Glomerular visceral epithelial cell (primary cell): ENCODE measurements at regions not wholly inside any gene's neighbourhood (a gene's known extent, or its start where the extent isn't known, plus 50 kb on each side); places are given as distances from the start of the nearest gene placed in this dataset.
"Not testable (repeated sequence)": the region's sequence is repeated elsewhere in the genome, so short reads cannot be mapped to it uniquely, and the experiment has no call there.

Experiments
- DNase-seq: peaks from one replicate; pipeline ENCODE4 v3.0.0-alpha.2; 2016; ENCODE audit errors: extremely low spot score

DNA sequence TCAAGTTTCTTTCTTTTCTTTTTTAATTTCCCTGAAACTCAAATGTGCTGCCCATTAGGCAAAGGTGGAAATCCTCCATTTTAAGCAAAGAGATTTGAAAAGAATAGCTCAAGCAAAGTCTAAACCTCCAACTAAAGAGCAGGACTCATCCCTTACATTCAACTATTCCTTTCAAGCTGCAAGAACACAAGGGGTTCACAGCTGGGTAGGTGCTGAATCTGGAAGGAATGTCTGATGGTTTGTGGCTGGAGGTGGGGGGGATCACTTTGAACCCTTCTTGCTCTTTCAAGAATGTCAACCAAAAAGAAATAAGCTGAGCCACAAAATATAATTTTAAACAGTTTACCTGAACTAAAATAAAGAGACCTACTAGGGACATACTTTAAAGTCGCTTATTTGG is 375.7 kb upstream of the CDH10 start:
- DNase-seq = no peak

DNA sequence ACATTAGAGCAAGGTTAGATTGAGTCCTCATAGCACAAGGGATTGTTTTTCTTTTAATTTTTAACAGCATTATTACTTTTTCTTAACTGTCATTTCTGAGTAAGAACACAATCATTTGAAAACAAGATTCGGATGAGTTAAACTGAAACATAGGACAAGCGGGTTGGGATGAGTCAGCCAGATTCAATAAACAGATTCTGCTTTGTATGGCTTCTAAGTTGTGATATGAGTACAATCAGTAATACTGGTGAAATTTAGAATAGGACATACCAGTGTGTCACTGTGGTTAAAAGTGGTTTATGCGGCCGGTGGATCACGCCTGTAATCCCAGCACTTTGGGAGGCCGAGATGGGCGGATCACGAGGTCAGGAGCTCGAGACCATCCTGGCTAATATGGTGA is 364.3 kb upstream of the CDH10 start:
- no peak for DNase-seq

DNA sequence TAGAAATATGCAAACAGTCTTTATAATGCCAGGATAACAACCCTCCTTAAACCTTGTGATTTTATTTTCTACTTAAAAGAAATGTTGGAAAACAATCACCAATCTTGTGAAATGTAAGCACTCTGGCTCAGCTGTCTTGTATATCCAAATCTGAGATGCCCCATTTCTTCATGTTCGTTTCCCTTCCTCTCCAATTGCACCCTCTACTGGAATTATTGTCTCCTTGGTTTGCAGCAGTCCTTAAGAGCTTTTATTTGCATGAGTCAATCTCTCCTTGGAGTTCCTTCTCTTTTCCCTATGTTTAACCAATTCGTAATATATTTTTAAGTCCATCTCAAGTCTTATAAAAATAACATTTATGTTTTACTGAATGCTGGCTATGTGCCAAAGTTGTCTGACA is 362.0 kb upstream of the CDH10 start:
- peak; percentile 25 for DNase-seq

DNA sequence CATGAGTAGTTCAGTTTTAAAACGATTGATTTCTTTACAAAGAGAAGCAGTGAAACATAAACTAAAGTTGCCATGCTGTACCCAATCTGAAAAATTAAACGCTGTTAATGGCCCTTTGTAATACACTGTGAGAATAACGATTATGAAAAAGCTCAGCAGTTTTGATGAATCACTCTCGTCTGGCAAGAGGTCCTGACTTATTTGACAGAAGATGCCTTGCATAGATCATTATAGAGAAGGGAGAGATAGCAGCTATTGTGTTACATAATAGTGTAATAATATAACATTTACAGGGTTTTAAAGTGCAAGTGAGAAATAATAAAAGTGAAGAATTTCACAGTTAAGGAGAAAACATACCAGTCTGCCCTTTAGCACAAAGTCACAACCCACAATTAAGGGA is 361.5 kb upstream of the CDH10 start:
- no peak for DNase-seq

DNA sequence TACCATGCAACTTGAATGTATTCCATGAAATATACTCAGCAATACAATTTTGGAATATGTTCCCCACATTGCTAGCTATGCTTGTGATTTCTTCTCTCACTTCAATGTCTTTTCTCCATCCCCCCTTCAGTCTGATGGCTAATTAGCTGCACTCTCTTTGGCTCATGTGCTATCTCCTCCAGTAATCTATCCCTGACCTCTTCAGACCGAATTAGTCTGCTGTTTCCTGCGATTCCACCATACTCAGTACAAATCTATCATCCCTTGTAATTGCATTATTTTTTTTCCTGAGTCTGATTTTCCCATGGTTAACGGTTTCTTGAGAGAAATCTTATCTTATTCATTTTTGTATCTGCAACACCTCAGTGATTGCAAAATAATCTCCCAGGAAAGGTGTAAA is 360.7 kb upstream of the CDH10 start:
- no peak for DNase-seq

DNA sequence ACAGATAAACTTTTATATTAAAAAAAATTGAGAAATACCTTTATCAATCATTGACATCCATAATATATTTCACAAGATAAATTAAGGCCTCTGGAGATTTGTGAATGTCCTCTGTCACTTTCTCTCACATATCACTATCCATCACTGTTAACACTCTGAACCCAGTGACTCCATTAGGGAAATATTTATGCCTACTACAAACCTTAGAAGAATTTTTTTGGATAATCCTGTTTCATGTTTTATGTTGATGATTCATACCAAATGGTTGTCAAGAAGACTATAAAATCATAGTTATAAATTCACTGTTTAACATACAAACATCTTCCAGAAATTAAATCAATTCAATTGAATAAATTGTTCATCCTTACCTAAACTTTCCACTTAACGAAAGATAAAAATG is 357.6 kb upstream of the CDH10 start:
- DNase-seq = no peak

DNA sequence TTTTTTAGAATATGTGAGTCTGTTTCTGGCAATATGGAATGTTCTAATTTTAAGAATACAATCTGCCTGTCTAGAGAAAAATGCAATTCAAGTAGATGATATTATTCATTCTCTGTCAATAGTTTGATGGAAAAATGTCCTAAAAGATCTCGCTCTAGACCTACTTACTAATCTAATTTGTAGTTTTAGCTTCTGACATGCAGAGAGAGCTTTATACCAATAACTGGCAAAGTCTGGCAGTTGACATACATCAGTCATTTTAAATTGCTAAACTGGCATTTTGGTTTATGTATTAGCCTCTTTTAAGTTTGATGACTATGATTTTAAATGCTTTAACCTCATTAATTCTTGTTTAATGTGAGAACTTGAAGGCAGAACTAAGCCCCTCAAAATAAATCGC is 355.0 kb upstream of the CDH10 start:
- DNase-seq = no peak

DNA sequence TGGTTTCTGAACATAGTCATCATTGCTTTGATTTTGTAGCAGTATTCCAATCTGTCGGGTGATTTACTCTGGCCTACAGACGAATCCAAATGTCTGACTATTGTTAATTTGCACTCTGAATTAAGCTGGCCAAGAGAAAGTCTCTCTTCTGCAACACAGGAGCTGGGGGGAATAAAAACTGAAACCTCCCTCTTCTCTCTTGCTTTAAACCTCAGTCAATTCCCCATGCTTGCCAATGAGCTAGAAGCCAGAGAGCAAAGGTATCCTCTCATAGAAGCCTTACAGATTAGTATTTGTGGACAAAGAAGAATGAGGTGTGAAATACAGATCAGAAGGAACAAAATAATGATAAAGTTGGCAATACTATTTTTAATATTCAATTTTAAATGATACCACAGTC is 353.9 kb upstream of the CDH10 start:
- DNase-seq = no peak

DNA sequence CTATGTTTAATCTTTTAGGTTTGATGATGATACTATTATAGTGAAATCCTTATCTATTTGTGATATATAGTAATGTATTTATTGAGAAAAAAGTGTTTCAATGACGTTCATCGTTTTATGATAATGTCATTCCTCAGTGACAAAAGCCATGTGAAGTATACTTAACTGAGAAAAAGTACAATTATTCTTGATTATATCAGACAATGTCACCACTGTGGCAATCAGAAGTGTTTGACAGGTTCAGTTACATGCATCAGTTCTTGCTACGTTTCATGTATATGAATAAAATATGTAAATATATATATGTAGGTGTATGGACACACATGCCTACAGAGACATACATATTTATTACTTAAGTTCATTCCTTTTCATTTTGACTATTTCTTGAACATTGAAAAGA is 341.5 kb upstream of the CDH10 start:
- DNase-seq = no peak

DNA sequence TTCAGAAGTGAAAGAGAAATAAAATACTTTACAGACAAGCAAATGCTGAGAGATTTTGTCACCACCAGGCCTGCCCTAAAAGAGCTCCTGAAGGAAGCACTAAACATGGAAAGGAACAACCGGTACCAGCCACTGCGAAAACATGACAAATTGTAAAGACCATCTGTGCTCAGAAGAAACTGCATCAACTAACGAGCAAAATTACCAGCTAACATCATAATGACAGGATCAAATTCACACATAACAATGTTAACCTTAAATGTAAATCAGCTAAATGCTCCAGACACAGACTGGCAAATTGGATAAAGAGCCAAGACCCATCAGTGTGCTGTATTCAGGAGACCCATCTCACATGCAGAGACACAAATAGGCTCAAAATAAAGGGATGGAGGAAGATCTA is 333.8 kb upstream of the CDH10 start:
- DNase-seq = not testable (repeated sequence)

DNA sequence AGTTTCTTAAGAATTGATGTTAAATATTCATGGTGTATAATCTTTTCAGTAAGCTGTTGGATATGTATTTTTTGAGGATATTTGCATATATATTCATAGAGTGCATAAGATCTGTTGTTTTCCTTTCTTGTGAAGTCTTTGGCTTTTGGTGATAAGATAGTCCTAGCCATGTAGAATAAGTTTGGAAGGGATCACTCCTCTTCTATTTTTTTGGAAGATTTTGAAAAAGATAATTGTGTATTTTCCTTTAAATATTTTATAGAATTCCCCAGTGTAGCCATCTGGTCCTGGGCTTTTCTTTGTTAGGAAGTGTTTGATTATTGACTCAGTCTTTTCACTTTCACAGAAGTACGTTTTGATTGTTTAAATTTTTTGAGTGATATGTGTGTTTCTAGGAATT is 318.8 kb upstream of the CDH10 start:
- no peak for DNase-seq

DNA sequence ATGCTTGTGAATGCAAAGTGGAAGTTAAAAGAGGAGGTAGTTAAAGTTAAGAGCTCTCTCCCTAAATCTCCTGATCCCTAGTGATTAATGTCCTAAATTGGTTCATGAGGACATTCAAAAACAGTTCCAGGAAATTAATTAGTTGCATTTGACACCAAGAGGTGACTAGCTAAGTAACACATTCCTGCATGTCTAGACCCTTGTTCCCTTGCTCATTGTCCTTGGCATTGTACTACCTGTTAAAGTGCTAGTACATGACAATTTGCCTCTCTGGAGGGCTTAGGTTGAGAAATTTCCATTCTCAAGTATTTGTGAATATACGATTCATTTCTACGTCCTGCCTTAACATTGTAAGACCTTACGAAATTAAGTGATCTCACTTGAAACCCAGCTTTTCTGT is 278.6 kb upstream of the CDH10 start:
- no peak for DNase-seq

DNA sequence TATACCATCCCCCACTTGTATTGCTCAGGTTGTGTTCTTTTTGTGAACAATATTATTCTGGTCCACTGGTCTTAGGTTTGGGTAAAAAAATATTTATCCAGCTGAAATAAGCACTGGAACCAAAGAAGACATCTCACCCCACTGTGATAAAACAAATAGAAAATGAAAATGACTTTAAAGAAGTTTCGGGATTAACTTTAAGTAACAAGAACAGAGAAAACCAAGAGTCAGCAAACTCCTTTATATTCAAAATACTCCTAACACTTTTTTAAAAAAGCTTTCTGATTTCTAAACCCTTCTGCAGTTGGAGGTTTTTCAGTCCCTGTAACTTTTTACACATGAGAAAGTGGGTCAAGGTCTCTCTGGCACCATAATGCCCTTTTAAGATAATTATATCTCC is 273.9 kb upstream of the CDH10 start:
- no peak for DNase-seq

DNA sequence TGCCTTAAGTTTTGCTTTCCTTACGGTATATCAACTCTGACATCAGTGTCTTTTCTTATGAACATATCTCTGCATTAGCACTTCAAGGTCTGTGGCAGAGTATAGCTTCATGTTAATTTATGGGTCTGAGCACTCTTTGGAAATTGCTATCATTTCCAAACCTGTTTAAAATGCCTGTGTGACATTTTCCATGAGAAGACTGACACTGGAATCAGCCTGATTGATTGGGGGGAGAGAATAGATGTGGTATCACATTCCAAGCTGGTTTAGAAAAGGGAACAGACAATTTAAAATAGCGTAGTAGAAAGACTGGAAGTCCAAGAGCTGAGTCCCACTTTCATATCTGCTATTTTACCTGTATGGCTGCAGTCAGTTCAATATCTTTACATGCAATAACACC is 272.1 kb upstream of the CDH10 start:
- no peak for DNase-seq

DNA sequence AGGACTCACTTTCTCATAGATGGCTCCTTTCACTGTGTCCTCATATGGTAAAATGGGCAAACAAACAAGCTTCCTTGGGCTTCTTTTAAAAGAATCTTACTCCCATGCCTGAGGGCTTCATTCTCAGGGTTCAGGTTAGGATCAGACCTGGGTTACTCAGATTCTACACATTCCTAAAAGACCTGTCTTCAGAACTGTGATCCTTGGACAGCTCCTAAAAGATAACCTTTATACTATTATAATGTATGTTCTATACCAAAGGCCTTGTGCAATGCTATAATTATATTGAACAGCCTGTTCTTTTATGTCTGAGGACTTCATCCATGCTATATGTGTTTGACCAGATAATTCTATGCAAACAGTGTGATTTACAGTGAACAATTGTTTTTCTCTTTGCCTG is 264.4 kb upstream of the CDH10 start:
- DNase-seq = no peak

DNA sequence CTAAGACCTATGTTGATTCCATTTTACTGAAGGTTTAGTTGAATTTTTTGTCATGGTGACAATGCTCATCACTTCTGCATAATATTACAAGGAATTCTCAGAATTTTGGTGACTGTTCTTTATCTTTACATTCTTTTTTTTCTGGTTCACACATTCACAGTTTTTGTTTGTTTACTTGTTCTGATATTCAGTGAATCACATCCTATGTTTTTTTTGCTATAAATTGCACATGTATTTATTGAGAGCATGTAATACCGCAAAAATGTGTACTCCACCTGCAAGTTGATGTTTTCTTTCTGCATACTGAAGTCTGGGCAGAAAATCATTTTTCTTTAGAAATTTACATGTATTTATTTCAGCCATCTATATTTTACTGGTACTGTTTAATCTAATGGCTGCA is 261.9 kb upstream of the CDH10 start:
- DNase-seq = no peak

DNA sequence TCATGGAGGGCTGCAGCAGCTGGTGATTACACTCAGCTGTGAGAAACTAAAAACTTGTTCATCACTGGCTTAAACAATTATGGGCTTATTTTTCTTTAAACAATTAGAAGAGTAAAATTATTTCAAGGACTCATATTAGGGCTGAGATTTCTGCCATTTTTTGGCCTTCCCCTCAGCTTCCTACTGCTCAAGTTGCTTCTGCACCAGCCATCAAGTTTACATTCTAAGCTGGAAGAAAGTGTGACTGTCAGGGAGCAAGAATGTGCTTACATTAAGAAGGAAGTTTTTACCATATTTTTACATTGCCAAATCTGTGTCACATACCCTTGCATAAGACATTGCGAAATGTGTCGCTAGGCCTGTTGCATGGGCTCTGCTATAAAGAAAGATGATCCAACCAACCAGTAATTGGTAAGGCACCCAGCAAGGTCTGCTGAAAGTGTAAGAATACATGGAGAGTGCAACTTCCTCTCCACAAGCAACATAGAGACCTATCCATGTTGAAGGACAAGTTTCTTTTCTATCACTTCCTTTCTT is 260.3 kb upstream of the CDH10 start:
- peak; percentile 4 for DNase-seq

DNA sequence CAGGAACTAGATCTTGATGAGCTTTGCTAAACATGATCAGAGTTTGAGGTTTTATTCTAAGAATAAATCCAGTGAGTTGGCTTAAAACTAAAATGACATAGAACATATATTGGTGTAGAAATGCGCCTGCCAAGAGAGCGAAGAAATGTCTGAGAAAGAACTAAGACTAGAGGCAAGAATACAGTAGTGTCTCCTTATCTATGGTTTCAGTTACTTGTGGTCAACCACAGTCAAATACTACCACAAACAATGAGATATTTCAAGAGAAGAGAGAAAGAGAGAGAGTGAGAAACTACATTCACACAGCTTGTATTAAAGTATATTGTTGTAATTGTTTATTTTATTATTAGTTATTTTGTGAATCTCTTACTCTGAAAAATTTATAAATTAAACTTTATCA is 254.4 kb upstream of the CDH10 start:
- no peak for DNase-seq

DNA sequence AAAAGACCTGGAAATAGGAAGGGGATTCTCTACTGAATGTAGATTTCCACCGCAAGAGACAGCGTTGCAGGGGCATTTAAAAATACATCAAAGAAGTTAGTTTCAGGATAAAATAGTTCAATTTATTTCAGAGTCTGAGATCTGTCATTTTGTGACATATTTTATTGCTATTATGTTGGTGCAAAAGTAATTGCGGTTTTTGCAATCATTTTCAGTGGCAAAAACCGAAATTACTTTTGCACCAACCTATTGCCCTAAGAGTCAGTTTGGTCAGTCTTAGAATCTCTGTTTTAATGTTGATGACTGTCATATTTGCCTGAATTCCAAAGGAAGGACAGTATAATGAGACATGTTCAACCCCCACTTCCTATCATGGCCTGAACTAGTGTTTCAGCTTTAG is 219.5 kb upstream of the CDH10 start:
- DNase-seq = no peak

DNA sequence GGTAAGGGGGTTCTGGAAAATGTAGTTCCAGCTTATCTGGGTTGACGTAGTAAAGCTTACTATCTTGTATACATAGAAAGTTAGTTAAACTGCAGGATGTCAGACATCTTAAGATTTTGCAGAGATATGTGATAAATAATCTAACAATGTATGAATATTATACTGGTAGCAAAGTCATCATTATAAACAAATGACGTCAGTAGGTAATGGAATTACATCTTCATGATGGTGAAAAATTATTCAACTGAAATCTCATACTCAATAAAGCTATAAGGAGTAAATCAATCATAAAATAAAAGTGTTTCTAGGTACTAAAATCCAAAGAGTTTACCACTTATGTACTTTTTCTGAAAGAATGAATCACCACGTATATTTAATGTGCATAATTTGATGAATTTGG is 217.3 kb upstream of the CDH10 start:
- no peak for DNase-seq

DNA sequence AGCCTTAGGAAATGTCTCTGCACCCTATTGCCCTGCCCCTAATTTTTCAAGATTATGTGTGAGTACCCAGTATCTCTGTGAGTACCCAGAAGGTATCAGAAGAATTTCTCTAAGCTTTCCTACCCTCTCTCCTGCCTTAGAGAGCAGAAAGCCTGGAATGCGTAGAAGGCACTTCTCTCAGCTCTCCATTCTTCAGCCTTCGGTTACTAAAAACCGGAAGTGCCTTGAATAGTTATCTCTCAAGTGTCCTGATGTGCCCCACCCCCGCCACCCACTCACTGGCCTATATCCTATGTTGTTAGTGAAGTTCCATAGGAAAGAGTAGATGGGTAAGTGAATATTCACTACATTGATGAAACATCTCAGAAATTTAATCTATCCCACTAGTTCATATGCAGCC is 210.7 kb upstream of the CDH10 start:
- DNase-seq = no peak

DNA sequence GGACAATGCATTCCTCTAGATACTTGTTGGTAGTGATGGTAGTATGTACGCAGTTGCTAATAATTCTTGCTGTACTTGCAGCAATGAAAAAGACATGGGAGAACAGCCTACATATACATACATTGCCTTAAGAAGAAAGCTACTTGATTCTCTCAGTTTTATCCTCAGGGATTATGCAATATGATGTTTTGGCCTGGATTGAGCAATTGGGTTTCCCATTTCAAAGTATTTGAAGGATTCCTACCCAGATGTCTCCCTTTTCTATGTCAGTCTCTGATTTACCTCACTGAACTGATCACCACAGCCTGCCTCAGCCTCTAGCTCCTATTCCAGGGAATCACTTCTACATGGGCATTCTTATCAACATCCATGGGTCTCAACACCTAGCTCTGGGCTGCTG is 210.1 kb upstream of the CDH10 start:
- no peak for DNase-seq

DNA sequence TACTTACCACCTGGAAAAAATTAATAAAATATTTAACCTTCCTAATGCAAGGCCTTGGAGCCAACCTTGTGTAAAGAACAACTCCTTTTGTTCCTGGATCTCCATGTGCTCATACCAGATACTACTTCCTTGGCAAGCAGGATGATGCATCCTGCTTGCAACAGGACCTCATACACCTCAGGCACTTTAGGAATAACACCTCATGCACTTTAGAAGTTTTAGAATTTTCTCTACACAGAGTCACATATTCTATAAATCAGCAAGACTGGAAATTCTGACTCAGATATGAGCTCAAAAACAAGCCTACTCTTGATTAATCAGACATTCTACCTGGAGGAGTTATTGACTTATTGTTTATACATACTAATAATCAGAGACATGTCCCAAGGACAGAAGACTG is 209.6 kb upstream of the CDH10 start:
- DNase-seq = no peak

DNA sequence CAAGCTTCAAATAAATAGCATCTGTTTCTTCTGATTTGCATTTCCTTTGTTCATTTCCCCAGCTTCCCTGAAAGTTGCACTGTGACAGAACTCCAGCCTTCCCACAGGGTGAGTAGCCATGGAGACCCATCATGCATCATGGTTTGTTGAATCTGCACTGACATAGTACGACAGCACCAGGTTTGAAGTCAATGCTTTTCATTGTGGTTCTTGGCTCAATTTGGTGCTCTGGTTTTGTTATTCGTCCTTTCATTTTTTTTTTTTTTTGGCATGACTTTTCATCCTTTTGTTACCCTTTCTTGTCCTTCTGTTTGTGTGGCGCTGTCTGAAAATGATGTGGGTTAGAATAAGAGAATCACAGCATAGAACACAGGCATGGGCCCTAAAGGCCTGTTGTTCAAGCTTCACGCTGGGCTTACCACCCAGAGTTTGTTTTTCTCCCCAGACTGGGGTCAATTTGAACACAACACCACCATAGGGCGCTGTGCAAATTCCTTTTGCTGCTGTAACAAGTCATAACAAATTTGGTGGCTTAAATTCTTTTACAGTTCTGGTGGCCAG is 206.2 kb upstream of the CDH10 start:
- no peak for DNase-seq

DNA sequence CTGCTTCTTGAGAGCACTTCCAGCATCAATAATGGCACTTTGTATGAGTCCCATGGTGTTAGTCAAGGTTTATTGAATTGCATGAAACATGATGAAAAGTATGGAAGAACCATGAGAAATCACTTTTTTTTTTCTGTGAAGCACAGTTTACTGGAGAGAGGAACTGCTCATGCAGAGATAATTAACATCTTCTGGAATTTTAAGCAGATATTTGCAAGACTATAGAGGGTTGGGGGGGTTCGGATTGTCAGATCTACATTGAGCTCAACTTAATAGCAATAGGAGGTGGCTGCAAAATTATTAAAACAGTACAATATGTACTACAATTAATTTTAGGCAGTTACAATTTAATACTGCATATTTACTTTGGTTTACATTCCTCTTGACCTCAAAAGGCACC is 204.4 kb upstream of the CDH10 start:
- no peak for DNase-seq
